Neural crest cell (in vitro differentiated cells): ENCODE measurements at regions not wholly inside any gene's neighbourhood (a gene's known extent, or its start where the extent isn't known, plus 50 kb on each side); places are given as distances from the start of the nearest gene placed in this dataset.

Experiments
- DNase-seq: peaks from one replicate; pipeline ENCODE4 v3.0.0; 2021; ENCODE audit warnings: low read depth, mixed read lengths, low spot score
- H3K27ac Mint-ChIP-seq: one replicate; pipeline ENCODE4 v1.8.0; 2021; ENCODE audit warnings: mild to moderate bottlenecking, mixed read lengths; ENCODE audit not compliant: unreplicated experiment
- H3K27me3 Mint-ChIP-seq: 2 replicates; pipeline ENCODE4 v1.8.0; 2021; ENCODE audit warnings: low read depth, mild to moderate bottlenecking, mixed read lengths
- H3K36me3 Mint-ChIP-seq: 2 replicates; pipeline ENCODE4 v1.8.0; 2021; ENCODE audit warnings: low read depth, mild to moderate bottlenecking, mixed read lengths
- H3K4me1 Mint-ChIP-seq: 2 replicates; pipeline ENCODE4 v1.8.0; 2021; ENCODE audit warnings: mixed read lengths
- H3K4me3 Mint-ChIP-seq: one replicate; pipeline ENCODE4 v1.8.0; 2021; ENCODE audit warnings: mild to moderate bottlenecking, mixed read lengths
- H3K9me3 Mint-ChIP-seq: 2 replicates; pipeline ENCODE4 v1.8.0; 2021; ENCODE audit warnings: mixed read lengths
- TF ChIP-seq, protein P1 (sequence below): fragments of 200-600 bp; sonication (generic); conservative IDR thresholded peaks from 2 replicates; pipeline ENCODE4 v1.5.0; 2021; ENCODE audit warnings: antibody characterized with exemption, mild to moderate bottlenecking

DNA sequence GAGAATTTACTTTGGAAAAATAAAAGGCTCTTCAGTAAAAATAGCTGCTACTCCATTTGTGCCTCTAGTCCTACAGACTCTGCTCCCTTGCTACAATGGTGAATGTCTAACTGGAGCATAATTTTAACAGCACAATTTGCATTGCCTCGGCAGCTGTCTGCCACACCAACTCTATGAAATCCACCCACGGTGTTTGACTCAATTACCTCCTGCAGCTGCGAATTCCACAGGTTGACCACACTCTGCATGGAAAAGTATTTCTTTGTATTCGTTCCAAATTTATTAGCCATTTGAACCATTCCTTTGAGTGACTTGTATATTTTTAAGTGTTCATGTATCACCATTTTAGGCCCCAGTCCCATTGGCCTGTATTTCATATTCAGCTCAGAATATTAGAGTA is 182.1 kb upstream of the CCDC68 start:
- Mint-ChIP-seq H3K27me3 (no peaks in the 10 kb centered on the region), H3K27ac (no peak overlapping the region)

DNA sequence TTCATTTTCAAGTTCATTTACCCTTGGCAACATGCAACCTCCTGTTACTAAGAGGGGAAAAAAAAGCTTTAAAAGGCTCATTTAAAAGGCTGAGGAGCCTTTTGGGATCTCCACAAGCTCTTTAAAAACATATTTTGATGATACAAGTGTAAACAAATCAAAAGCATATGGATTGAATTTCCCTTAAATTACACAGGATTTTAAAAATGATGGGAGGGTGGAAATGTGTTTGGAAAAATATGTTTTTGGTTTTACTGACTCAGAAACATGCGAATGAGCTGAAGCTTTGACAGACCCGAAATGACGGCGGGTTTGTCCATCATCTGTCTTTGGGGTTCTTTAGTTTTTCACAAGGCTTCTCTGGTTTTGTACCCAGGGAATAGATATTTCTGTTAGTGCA is 180.6 kb upstream of the CCDC68 start:
- TF ChIP-seq, protein P1, sequence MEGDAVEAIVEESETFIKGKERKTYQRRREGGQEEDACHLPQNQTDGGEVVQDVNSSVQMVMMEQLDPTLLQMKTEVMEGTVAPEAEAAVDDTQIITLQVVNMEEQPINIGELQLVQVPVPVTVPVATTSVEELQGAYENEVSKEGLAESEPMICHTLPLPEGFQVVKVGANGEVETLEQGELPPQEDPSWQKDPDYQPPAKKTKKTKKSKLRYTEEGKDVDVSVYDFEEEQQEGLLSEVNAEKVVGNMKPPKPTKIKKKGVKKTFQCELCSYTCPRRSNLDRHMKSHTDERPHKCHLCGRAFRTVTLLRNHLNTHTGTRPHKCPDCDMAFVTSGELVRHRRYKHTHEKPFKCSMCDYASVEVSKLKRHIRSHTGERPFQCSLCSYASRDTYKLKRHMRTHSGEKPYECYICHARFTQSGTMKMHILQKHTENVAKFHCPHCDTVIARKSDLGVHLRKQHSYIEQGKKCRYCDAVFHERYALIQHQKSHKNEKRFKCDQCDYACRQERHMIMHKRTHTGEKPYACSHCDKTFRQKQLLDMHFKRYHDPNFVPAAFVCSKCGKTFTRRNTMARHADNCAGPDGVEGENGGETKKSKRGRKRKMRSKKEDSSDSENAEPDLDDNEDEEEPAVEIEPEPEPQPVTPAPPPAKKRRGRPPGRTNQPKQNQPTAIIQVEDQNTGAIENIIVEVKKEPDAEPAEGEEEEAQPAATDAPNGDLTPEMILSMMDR, result no peak
- H3K4me1 Mint-ChIP-seq, result no peaks in the 10 kb centered on the region

More for the DNA sequence above, 182.1 kb upstream of the CCDC68 start:
- Mint-ChIP-seq H3K4me3 (no peak overlapping the region), H3K9me3 (peaks cover 9% of the 10 kb centered on the region), H3K36me3 (no peaks in the 10 kb centered on the region), H3K4me1 (no peaks in the 10 kb centered on the region)
- TF ChIP-seq, protein P1, result no peak
- no peak for DNase-seq

DNA sequence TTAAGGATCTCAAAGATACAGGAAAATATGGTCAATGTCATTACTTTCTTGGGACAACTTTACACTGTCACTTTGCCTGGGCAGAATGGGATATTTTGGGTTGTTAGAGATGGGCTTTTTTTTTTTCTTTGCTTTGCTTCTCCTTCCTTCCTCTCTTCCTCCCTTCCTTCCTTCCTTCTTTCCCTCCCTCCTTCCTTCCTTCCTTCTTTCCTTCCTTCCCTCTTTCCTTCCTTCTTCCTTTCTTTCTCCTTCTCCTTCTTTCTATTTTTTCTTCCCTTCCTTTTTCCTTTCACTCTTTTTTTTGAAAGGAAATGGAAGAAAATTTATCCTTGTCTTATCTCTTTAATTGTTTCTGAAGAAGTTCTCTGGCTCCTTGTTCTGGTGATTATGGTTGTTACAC is 180.0 kb upstream of the CCDC68 start:
- no peaks in the 10 kb centered on the region for H3K4me1 Mint-ChIP-seq
- H3K27me3 Mint-ChIP-seq, result no peaks in the 10 kb centered on the region

More for the DNA sequence above, 180.6 kb upstream of the CCDC68 start:
- no peak for DNase-seq
- H3K27me3 Mint-ChIP-seq, result no peaks in the 10 kb centered on the region
- H3K9me3 Mint-ChIP-seq, result peaks cover 7% of the 10 kb centered on the region
- no peaks in the 10 kb centered on the region for H3K36me3 Mint-ChIP-seq
- H3K4me3 Mint-ChIP-seq, result no peak overlapping the region
- no peak overlapping the region for H3K27ac Mint-ChIP-seq

DNA sequence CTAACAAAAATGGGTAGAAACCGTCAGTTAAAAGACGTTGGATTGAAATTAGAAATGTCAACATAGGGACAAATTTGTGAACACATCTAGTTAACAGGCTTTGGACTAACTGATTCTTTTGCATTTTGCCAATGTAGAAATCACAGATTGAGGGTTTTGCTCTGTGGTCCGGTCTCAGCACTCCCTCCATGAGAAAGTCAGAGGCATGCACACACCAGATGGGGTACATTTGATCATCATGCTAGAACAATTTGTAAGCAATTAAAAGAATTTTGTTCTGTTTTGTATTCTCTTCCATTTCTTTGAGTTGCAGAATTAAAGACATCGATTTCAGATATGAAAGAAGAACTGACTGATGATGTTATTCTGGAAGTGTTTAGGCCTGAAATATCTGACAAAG is 179.1 kb upstream of the CCDC68 start:
- Mint-ChIP-seq H3K36me3 (no peaks in the 10 kb centered on the region), H3K4me1 (no peaks in the 10 kb centered on the region), H3K27me3 (no peaks in the 10 kb centered on the region), H3K9me3 (peaks cover 3% of the 10 kb centered on the region), H3K4me3 (no peak overlapping the region), H3K27ac (no peak overlapping the region)
- DNase-seq, result no peak
- TF ChIP-seq, protein P1, result no peak

More for the DNA sequence above, 180.0 kb upstream of the CCDC68 start:
- H3K36me3 Mint-ChIP-seq, result no peaks in the 10 kb centered on the region
- TF ChIP-seq, protein P1, result no peak
- H3K4me3 Mint-ChIP-seq, result no peak overlapping the region
- peaks cover 7% of the 10 kb centered on the region for H3K9me3 Mint-ChIP-seq
- H3K27ac Mint-ChIP-seq, result no peak overlapping the region
- DNase-seq, result no peak

DNA sequence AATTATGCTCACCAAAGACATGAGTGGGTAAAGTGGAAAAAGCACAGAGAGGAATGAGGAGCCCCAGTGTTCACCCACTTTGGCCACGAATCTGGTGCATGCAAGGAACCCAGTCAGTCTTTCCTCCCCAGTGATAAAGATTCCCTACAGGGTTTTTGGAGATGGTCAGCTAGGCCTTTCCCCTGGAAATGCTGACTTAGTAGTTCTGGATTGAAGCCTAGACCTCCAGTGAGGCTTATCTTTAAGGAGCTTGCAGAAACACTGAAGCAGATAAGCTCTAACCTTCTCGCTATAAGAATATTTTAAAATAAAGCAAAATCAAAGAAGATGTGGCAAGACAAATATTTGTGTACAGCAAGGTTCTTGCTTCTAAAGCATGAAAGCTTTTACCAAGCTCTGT is 178.3 kb upstream of the CCDC68 start:
- TF ChIP-seq, protein P1, result no peak
- peaks cover 2% of the 10 kb centered on the region for H3K9me3 Mint-ChIP-seq
- no peaks in the 10 kb centered on the region for H3K36me3 Mint-ChIP-seq
- no peak overlapping the region for H3K4me3 Mint-ChIP-seq
- H3K27me3 Mint-ChIP-seq, result no peaks in the 10 kb centered on the region
- DNase-seq, result no peak
- no peak overlapping the region for H3K27ac Mint-ChIP-seq
- no peaks in the 10 kb centered on the region for H3K4me1 Mint-ChIP-seq

DNA sequence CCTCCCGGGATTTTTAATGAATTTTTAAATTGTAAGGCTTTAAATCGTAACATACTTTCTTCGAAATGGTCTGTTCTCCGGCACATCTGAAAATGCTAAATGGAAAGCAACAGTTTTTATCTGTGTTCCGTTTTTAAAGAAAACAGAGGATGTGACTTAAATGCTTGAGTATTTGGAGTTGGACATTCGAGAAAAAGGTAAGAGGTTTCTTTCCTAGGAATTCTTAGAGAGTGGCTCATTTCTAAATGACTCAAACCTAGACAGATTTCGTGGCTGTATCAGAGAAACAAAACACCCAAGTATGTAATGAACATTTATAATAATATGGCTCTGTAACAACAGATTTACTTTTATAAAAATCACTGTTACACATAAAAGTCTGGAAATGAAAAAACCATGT is 177.6 kb upstream of the CCDC68 start:
- no peaks in the 10 kb centered on the region for H3K4me1 Mint-ChIP-seq
- H3K4me3 Mint-ChIP-seq, result no peak overlapping the region
- DNase-seq, result no peak
- H3K27me3 Mint-ChIP-seq, result no peaks in the 10 kb centered on the region
- H3K27ac Mint-ChIP-seq, result no peak overlapping the region
- H3K9me3 Mint-ChIP-seq, result peaks cover 2% of the 10 kb centered on the region
- TF ChIP-seq, protein P1, result no peak
- H3K36me3 Mint-ChIP-seq, result no peaks in the 10 kb centered on the region
